Activated naive CD4-positive, alpha-beta T cell treated with anti-CD3 and anti-CD28 coated beads, Interleukin-2, amount 50 U/mL, for 72 hours (primary cell): ENCODE measurements at regions not wholly inside any gene's neighbourhood (a gene's known extent, or its start where the extent isn't known, plus 50 kb on each side); places are given as distances from the start of the nearest gene placed in this dataset.

Experiments
- ATAC-seq, 2 donors: fragments of 150-1000 bp; cut with Tn5 transposase; 2 replicates each; pipeline ENCODE4 v1.10.0; 2021; ENCODE audit warnings: mild to moderate bottlenecking in 2 of 2, moderate library complexity in 2 of 2
- DNase-seq, 2 donors: peaks; one replicate each; pipeline ENCODE4 v3.0.0; 2021 to 2022; ENCODE audit warnings: low spot score in 2 of 2
- H3K27ac Mint-ChIP-seq, 2 donors: one replicate each; pipeline ENCODE4 v1.8.0; 2022; ENCODE audit warnings: mild to moderate bottlenecking in 2 of 2, mixed read lengths in 2 of 2
- H3K36me3 Mint-ChIP-seq, 2 donors: one replicate each; pipeline ENCODE4 v1.8.0; 2022; ENCODE audit warnings: mixed read lengths in 2 of 2
- H3K9me3 Mint-ChIP-seq, 2 donors: one replicate each; pipeline ENCODE4 v1.8.0; 2022; ENCODE audit warnings: mixed read lengths in 2 of 2

- Mint-ChIP-seq H3K27ac (no peak overlapping the region), H3K9me3 (peaks cover 15 to 16% of the 10 kb centered on the region in 2 donors), H3K36me3 (no peaks in the 10 kb centered on the region)
- no peak for ATAC-seq
- no peak for DNase-seq
These were observed 701.2 kb upstream of the CDH7 start for GRCh38 chr18:65049586-65049985.

DNA sequence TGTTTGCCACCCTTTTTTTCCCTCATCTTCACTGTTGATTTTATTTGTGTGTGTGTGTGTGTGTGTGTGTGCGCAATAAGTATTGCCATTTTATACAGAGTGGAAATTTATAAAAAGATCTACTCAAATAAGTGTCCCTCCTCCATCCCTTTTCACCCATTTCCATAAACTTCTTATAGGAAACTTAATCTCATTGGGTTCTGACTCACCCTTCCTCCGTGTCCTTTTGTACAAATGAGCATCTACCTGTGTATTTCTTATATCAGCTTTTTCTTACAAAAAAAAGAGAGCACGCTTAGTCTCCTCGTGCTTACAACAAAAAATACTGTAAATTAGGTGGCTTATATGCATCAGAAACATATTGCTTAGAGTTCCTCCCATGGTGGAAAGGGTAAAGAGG, 711.2 kb upstream of the CDH7 start:
- DNase-seq (no peak), ATAC-seq (no peak)
- H3K36me3 Mint-ChIP-seq: no peaks in the 10 kb centered on the region
- peaks cover 9 to 14% of the 10 kb centered on the region in 2 donors for H3K9me3 Mint-ChIP-seq
- H3K27ac Mint-ChIP-seq: no peak overlapping the region

DNA sequence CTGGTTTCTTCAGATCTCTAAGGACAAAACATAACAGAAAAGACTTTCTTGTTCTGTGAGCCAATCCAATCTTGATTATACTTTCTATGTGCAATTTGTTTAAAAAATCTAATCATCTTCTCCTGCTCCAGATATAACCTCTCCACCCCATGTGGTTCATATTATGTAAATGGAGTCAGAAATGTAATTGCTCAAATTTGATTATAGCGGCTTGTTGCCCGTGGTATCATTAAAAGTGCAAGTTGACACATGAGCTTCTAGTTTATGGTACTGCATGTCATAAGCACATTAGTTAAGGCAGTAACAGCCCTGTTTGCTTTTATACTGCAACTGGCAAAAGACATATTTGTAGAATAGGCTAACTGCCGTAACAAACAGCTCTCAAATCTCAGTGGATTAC, 715.1 kb upstream of the CDH7 start:
- H3K9me3 Mint-ChIP-seq: peaks cover 14 to 15% of the 10 kb centered on the region in 2 donors
- no peak overlapping the region for H3K27ac Mint-ChIP-seq
- no peak for DNase-seq
- no peaks in the 10 kb centered on the region for H3K36me3 Mint-ChIP-seq
- ATAC-seq: no peak

GRCh38 chr18:65025756-65026155, 725.1 kb upstream of the CDH7 start:
- Mint-ChIP-seq H3K9me3 (peaks cover 5 to 10% of the 10 kb centered on the region in 2 donors), H3K36me3 (no peaks in the 10 kb centered on the region), H3K27ac (no peak overlapping the region)
- no peak for ATAC-seq
- DNase-seq: no peak

DNA sequence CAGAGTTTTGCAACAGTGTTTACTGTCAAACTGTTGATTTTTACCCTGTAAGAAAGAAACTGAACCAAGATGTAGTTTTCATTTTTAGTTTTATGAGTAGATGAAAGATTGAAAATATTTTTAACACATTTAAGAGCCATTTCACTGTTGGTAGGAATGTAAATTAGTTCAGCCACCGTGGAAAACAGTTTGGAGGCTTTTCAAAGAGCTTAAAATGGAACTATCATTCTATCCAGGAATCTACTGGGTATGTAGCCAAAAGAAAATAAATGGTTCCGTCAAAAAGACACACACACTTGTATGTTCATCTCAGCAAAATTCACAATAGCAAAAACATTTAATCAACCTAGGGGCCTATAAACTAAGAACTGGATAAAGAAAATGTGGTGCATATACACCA, 729.8 kb upstream of the CDH7 start:
- Mint-ChIP-seq H3K27ac (no peak overlapping the region), H3K36me3 (no peaks in the 10 kb centered on the region), H3K9me3 (peaks cover 12 to 15% of the 10 kb centered on the region in 2 donors)
- ATAC-seq (no peak), DNase-seq (no peak)

- ATAC-seq (no peak), DNase-seq (no peak)
- Mint-ChIP-seq H3K36me3 (no peaks in the 10 kb centered on the region), H3K9me3 (peaks cover 19 to 28% of the 10 kb centered on the region in 2 donors), H3K27ac (no peak overlapping the region)
These were observed 732.6 kb upstream of the CDH7 start for GRCh38 chr18:65018184-65018583.

DNA sequence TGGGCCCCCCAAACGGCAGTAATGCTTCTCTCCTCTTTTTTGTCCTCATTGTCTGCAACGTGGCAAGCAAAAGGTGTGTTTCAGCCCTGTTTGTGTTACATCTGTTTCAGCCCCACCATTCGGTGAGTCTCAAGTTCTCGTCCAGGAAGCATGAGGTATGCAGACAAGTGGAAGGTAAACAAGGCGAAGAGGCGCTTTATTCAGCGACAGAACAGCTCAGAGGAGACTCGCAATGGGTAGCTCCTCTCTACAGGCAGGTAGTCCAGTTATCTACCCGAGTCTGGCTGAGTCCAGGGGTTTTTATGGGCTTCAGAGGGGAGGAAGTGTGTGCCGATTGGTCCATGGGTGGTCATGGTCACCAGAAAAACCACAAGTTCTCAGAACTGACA, 733.4 kb upstream of the CDH7 start:
- peaks cover 22 to 31% of the 10 kb centered on the region in 2 donors for H3K9me3 Mint-ChIP-seq
- ATAC-seq (no peak), DNase-seq (no peak)
- H3K36me3 Mint-ChIP-seq: no peaks in the 10 kb centered on the region
- no peak overlapping the region for H3K27ac Mint-ChIP-seq

DNA sequence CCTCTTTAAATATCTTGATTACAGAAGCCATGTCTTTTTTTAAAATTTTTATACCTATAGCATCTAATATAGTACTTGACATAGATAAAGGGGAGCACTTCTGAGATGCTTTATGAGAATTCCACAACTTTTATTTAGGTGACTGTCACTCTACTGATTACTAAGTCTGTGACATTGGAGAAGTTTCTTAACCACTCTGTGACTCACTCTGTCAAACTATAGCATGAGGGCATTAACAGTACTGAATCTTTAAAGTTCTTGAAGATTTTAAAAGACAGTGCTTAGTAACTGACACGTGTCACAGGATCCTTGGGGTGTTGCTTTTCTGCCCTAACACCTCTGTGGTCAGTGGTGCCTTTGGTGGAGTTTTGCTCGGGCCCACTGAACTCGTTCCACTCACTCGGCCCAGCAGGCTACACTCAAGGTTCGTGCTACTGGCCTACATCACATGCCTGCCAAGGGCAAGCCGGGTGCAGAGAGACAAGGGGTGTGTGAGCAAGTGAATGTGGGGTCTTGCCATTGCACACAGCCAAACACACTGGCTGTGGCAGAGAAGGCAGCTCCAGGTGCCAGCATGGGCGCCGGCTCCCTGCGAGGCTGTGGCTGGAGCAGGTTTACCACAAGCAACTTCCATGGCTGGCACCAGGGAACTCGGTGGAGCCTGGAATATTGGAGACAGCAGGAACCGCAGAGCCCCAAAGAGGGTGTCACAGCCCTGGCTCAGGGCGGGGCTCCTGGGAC, 734.0 kb upstream of the CDH7 start:
- no peak overlapping the region for H3K27ac Mint-ChIP-seq
- H3K9me3 Mint-ChIP-seq: peaks cover 26 to 36% of the 10 kb centered on the region in 2 donors
- ATAC-seq (no peak), DNase-seq (no peak)
- H3K36me3 Mint-ChIP-seq: no peaks in the 10 kb centered on the region

DNA sequence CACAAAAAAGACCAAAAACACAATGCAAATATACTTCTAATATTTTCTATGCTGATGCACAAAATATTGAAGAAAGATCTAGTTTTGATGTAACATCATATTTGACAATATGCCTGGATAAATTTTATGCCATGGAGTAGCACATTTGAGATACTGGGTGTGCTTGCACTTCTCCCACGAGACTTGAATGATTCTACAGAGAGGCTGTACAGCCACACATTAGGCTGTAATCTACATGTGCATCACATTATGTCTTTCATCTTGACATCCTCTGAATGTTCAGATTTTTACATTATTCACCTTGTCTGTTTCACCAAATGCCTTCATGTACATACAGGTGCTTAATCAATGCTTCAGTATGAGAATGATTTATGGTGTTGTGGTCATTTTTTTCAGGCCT, 756.4 kb upstream of the CDH7 start:
- DNase-seq (no peak), ATAC-seq (no peak)
- Mint-ChIP-seq H3K36me3 (peaks cover 0 to 5% of the 10 kb centered on the region in 2 donors), H3K27ac (no peak overlapping the region), H3K9me3 (peaks cover 6 to 8% of the 10 kb centered on the region in 2 donors)

- Mint-ChIP-seq H3K36me3 (peaks cover 0 to 10% of the 10 kb centered on the region in 2 donors), H3K27ac (no peak overlapping the region), H3K9me3 (peaks cover 11% of the 10 kb centered on the region in 2 donors)
- DNase-seq (no peak), ATAC-seq (no peak)
These were observed 757.1 kb upstream of the CDH7 start for GRCh38 chr18:64993695-64994094.

GRCh38 chr18:64992654-64993053, 758.2 kb upstream of the CDH7 start:
- DNase-seq: no peak
- no peak overlapping the region for H3K27ac Mint-ChIP-seq
- H3K9me3 Mint-ChIP-seq: peaks cover 11% of the 10 kb centered on the region in 2 donors
- ATAC-seq: no peak
- H3K36me3 Mint-ChIP-seq: peaks cover 0 to 10% of the 10 kb centered on the region in 2 donors

GRCh38 chr18:64991102-64991501, 759.7 kb upstream of the CDH7 start:
- DNase-seq: no peak
- no peak for ATAC-seq
- H3K27ac Mint-ChIP-seq: no peak overlapping the region
- H3K9me3 Mint-ChIP-seq: peaks cover 11% of the 10 kb centered on the region in 2 donors
- H3K36me3 Mint-ChIP-seq: peaks cover 0 to 10% of the 10 kb centered on the region in 2 donors

DNA sequence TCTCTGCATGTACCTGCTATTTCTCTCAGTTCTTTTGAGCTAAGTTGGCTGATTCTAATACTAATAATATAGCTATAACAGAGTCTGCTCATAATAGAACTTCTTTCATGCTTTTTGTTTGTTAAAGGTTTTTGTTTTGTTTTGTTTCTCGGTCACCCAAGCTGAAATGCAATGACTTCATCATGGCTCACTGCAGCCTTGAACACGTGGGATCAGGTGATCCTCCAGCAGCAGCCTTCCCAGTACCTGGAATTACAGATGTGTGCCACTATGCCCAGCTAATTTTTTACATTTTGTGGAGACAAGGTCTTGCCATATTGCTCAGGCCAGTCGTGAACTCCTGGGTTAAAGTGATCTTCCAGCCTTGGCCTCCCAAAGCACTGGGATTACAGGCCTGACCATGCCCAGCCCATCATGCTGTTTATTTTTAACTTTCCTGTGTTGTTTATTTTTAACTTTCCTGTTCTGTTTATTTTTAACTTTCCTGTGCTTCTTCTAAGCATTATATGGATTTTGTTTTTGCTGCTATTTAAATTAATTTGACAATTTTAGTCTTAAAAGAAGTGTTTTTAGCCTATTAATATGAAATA, 763.8 kb upstream of the CDH7 start:
- DNase-seq (no peak), ATAC-seq (no peak)
- peaks cover 0 to 10% of the 10 kb centered on the region in 2 donors for H3K36me3 Mint-ChIP-seq
- H3K9me3 Mint-ChIP-seq: peaks cover 7 to 11% of the 10 kb centered on the region in 2 donors
- H3K27ac Mint-ChIP-seq: no peak overlapping the region

GRCh38 chr18:64983497-64984238, 767.1 kb upstream of the CDH7 start:
- ATAC-seq: no peak
- H3K9me3 Mint-ChIP-seq: no peaks in the 10 kb centered on the region
- no peaks in the 10 kb centered on the region for H3K36me3 Mint-ChIP-seq
- no peak overlapping the region for H3K27ac Mint-ChIP-seq
- DNase-seq: no peak

DNA sequence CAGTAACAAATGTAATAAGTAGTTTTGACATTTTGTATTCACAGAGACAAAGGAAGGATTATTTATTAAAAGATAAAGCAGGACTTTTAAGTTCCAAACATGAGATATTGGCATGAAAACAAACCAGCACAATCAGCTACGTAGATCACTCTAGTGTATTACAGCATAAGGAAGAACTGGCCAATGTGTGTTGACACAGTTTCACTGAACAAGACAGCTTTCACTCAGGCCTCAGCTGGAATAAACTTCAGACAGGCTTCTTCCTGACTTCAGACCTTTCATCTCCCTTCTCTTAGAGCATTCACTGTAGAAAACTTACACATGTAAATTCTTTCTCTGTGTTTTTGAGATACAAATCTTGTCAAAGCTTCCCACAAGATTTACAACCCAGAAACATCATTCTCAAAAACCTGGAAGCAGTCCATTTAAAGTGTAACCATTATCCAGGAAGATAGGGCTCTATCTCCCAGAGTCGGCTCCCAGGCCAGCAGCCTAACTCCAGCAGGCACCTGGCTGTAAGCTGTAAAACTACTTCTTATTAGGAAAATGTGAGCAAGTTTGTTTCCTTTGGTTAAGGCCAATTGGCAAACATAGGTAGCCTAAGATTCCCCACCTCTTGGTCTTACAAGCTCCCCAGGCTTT, 768.3 kb upstream of the CDH7 start:
- H3K36me3 Mint-ChIP-seq: no peaks in the 10 kb centered on the region
- DNase-seq (no peak), ATAC-seq (no peak)
- no peaks in the 10 kb centered on the region for H3K9me3 Mint-ChIP-seq
- H3K27ac Mint-ChIP-seq: no peak overlapping the region

DNA sequence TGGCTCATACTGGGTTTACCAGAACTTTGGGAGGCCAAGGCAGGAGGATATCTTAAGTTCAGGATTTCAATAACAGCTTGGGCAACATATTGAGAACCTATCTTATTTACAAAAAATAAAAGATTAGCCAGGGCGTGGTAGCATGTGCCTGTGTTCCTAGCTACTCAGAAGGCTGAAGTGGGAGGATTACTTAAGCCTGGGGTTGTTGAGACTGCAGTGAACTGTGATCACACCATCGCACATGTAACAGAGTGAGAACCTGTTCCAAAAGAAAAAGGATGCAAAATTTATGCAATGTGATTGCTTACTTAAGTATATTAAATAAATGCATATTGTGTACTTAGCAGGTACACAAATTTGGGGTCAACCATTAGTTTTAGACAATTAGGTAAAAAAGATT, 768.9 kb upstream of the CDH7 start:
- Mint-ChIP-seq H3K9me3 (peaks cover 0 to 2% of the 10 kb centered on the region in 2 donors), H3K27ac (no peak overlapping the region), H3K36me3 (no peaks in the 10 kb centered on the region)
- ATAC-seq (no peak), DNase-seq (no peak)

DNA sequence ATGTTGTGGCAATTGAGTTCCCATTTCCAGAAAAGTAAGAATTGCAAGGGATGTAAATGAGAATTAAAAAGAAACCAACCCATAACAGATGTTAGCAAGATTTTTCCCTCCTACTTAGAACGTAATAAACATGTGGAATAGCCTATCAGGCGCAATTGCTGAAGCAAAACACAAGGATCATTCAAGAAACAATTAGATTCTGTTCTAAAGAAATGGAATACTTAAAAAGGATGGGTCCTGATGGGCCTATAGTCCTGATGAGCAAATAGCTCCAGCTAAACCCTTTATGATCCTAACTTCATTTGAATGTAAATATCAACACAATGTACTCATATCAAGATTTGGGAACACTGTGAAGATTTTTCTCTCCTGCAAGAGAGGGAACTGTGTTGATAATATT, 771.0 kb upstream of the CDH7 start:
- DNase-seq (no peak), ATAC-seq (no peak)
- H3K27ac Mint-ChIP-seq: no peak overlapping the region
- H3K9me3 Mint-ChIP-seq: peaks cover 0 to 7% of the 10 kb centered on the region in 2 donors
- no peaks in the 10 kb centered on the region for H3K36me3 Mint-ChIP-seq
